ENCODE measurements at regions not wholly inside any gene's neighbourhood (a gene's known extent, or its start where the extent isn't known, plus 50 kb on each side); places are given as distances from the start of the nearest gene placed in this dataset.

GRCh38 chr6:6810727-6811126 is 222.2 kb downstream of the LY86 start:
- TF ChIP-seq, protein P1, sequence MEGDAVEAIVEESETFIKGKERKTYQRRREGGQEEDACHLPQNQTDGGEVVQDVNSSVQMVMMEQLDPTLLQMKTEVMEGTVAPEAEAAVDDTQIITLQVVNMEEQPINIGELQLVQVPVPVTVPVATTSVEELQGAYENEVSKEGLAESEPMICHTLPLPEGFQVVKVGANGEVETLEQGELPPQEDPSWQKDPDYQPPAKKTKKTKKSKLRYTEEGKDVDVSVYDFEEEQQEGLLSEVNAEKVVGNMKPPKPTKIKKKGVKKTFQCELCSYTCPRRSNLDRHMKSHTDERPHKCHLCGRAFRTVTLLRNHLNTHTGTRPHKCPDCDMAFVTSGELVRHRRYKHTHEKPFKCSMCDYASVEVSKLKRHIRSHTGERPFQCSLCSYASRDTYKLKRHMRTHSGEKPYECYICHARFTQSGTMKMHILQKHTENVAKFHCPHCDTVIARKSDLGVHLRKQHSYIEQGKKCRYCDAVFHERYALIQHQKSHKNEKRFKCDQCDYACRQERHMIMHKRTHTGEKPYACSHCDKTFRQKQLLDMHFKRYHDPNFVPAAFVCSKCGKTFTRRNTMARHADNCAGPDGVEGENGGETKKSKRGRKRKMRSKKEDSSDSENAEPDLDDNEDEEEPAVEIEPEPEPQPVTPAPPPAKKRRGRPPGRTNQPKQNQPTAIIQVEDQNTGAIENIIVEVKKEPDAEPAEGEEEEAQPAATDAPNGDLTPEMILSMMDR (IDR thresholded peaks at IDR 0.05; ENCODE audit: poor library complexity), result no peak
- no peak for TF ChIP-seq EZH2phosphoT487 (IDR thresholded peaks at IDR 0.05; ENCODE audit: low read depth, severe bottlenecking, unreplicated experiment)
